C4-2B (cell line): ENCODE measurements at regions not wholly inside any gene's neighbourhood (a gene's known extent, or its start where the extent isn't known, plus 50 kb on each side); places are given as distances from the start of the nearest gene placed in this dataset.

Experiments used
- H3K27ac ChIP-seq: fragments of 450-650 bp; 2 replicates; pipeline ENCODE4 v1.5.1; 2017
- CTCF ChIP-seq: fragments of 450-650 bp; conservative IDR thresholded peaks from 2 replicates; pipeline ENCODE4 v1.5.1; 2017; ENCODE audit warnings: mild to moderate bottlenecking
- ZFX ChIP-seq: fragments of 450-650 bp; IDR thresholded peaks from 2 replicates; pipeline ENCODE4 v1.6.1; 2017

- no peak overlapping the region for H3K27ac ChIP-seq
- TF ChIP-seq ZFX, result no peak
- no peak for TF ChIP-seq CTCF
Observed at GRCh38 chr19:28468701-28469459, 744.1 kb downstream of the UQCRFS1 start.

- H3K27ac ChIP-seq, result no peak overlapping the region
- peak; percentile 93 for TF ChIP-seq CTCF
- TF ChIP-seq ZFX, result no peak
Observed at GRCh38 chr19:28466107-28467045, 746.6 kb downstream of the UQCRFS1 start.

GRCh38 chr19:28465371-28466086 lies 747.4 kb downstream of the UQCRFS1 start:
- TF ChIP-seq ZFX (no peak), CTCF (no peak)
- no peak overlapping the region for H3K27ac ChIP-seq

GRCh38 chr19:28463493-28464053 lies 749.4 kb downstream of the UQCRFS1 start:
- TF ChIP-seq ZFX, result no peak
- TF ChIP-seq CTCF, result no peak
- no peak overlapping the region for H3K27ac ChIP-seq

GRCh38 chr19:28457620-28458019 lies 755.3 kb downstream of the UQCRFS1 start:
- H3K27ac ChIP-seq, result no peak overlapping the region
- TF ChIP-seq ZFX, result no peak

- TF ChIP-seq ZFX (no peak), CTCF (no peak)
Observed at GRCh38 chr19:28456708-28457320, 756.1 kb downstream of the UQCRFS1 start.

GRCh38 chr19:28456252-28456651 lies 756.7 kb downstream of the UQCRFS1 start:
- TF ChIP-seq ZFX, result no peak
- no peak for TF ChIP-seq CTCF
- no peak overlapping the region for H3K27ac ChIP-seq

More at GRCh38 chr19:28456708-28457320, 756.1 kb downstream of the UQCRFS1 start:
- H3K27ac ChIP-seq, result no peak overlapping the region
